Keratinocyte (primary cell): ENCODE measurements at regions not wholly inside any gene's neighbourhood (a gene's known extent, or its start where the extent isn't known, plus 50 kb on each side); places are given as distances from the start of the nearest gene placed in this dataset.

Experiments
- DNase-seq: peaks from one replicate; pipeline ENCODE4 v3.0.0-alpha.2; 2011; ENCODE audit warnings: low read depth, missing footprints, low spot score
- FAIRE-seq: peaks from 2 replicates; lab custom pipeline; 2011; peaks lifted over from hg19 to GRCh38; lab: Jason Lieb, UNC
- H2AFZ ChIP-seq: 2 replicates; pipeline ENCODE4 v1.6.0; 2012; ENCODE audit warnings: low read length, control low read depth, inconsistent platforms; ENCODE audit not compliant: control insufficient read depth
- H3K27ac ChIP-seq: 2 replicates; pipeline ENCODE4 v1.5.1; 2011; ENCODE audit warnings: low read length; ENCODE audit not compliant: control insufficient read depth, insufficient read depth
- H3K27me3 ChIP-seq: 3 replicates; pipeline ENCODE4 v1.6.0; 2011; ENCODE audit warnings: low read length; ENCODE audit not compliant: control insufficient read depth, insufficient read depth; ENCODE audit errors: extremely low read depth
- H3K36me3 ChIP-seq, 2 experiments: 2 replicates in 1 of 2; 3 replicates in 1 of 2; pipeline ENCODE4 v1.5.1; 2011; ENCODE audit warnings: low read length in 2 of 2, mild to moderate bottlenecking in 1 of 2; ENCODE audit not compliant: control insufficient read depth in 2 of 2, insufficient read depth in 2 of 2; ENCODE audit errors: extremely low read depth in 1 of 2
- H3K4me1 ChIP-seq: 3 replicates; pipeline ENCODE4 v1.5.1; 2011; ENCODE audit warnings: low read length; ENCODE audit not compliant: control insufficient read depth, insufficient read depth; ENCODE audit errors: extremely low read depth
- H3K4me2 ChIP-seq: 3 replicates; pipeline ENCODE4 v1.6.0; 2011; ENCODE audit warnings: low read depth, low read length; ENCODE audit not compliant: control insufficient read depth, insufficient read depth; ENCODE audit errors: extremely low read depth
- H3K4me3 ChIP-seq, 3 experiments: fragments of 200-600 bp in 1 of 3; sonication (generic) in 1 of 3; 2 replicates in 2 of 3; 3 replicates in 1 of 3; pipeline ENCODE4 v1.5.1; 2011 to 2016; ENCODE audit warnings: low read length in 3 of 3, mild to moderate bottlenecking in 3 of 3, control low read depth in 2 of 3, inconsistent platforms in 1 of 3, low read depth in 1 of 3, mixed read lengths in 1 of 3, mixed run types in 1 of 3, moderate library complexity in 1 of 3; ENCODE audit not compliant: control insufficient read depth in 2 of 3, insufficient read depth in 2 of 3; ENCODE audit errors: extremely low read depth in 1 of 3
- H3K79me2 ChIP-seq: 2 replicates; pipeline ENCODE4 v1.6.0; 2012; ENCODE audit warnings: low read length; ENCODE audit not compliant: control insufficient read depth, insufficient read depth
- H3K9ac ChIP-seq: 3 replicates; pipeline ENCODE4 v1.6.0; 2011; ENCODE audit warnings: low read length; ENCODE audit not compliant: control insufficient read depth, insufficient read depth; ENCODE audit errors: extremely low read depth
- H3K9me1 ChIP-seq: 3 replicates; pipeline ENCODE4 v1.6.0; 2011; ENCODE audit warnings: low read length; ENCODE audit not compliant: control insufficient read depth, insufficient read depth; ENCODE audit errors: extremely low read depth
- H3K9me3 ChIP-seq: 2 replicates; pipeline ENCODE4 v1.5.1; 2012; ENCODE audit warnings: low read depth, low read length; ENCODE audit not compliant: control insufficient read depth
- H4K20me1 ChIP-seq: 3 replicates; pipeline ENCODE4 v1.6.0; 2011; ENCODE audit warnings: low read length; ENCODE audit not compliant: control insufficient read depth, insufficient read depth; ENCODE audit errors: extremely low read depth
- EZH2 ChIP-seq: IDR thresholded peaks from one replicate; pipeline ENCODE4 v1.6.1; 2012; ENCODE audit warnings: inconsistent platforms, mild to moderate bottlenecking, low read length, moderate library complexity
- dilution Hi-C: fragments of 300-500 bp; cut with MboI; formaldehyde crosslinking; loops from one replicate; pipeline ENCODE4 v1.7.0; 2020; ENCODE audit warnings: low sequenced_read_pairs; ENCODE audit not compliant: extremely low pct_ligation_motif_present
- TF ChIP-seq, protein P1 (sequence below), 3 experiments: IDR thresholded peaks in 1 of 3; conservative IDR thresholded peaks in 1 of 3; optimal IDR thresholded peaks in 1 of 3; 2 replicates in 2 of 3; 3 replicates in 1 of 3; pipeline versions ENCODE3 to v1.5.1; 2011; ENCODE audit warnings: low read length in 3 of 3, mild to moderate bottlenecking in 3 of 3, moderate library complexity in 2 of 3, control low read depth in 1 of 3, inconsistent platforms in 1 of 3; ENCODE audit not compliant: insufficient read depth in 2 of 3; ENCODE audit errors: extremely low read depth in 1 of 3

DNA sequence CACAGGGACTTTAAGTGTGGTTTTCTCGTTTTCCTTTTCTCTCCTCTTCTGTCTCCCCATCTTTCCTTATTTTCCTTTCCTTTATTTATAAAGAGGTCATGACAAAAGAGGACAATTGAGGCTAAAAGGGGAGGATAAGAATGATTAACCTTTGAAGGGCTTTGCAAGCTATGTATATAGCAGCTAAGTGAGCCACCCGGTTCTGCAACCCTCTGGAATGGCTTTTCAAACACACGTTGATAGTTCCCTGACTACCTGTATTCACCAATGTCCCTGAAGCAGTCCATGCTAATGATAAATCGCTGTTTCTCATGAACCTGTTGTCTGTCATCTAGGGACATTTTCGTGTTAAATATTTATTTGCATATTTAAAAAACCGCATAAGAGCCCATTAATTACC is 124.4 kb upstream of the RALGAPA2 start:
- no peak overlapping the region for H3K27ac ChIP-seq
- H3K36me3 ChIP-seq = no peaks in the 10 kb centered on the region
- H3K4me2 ChIP-seq = no peak overlapping the region
- FAIRE-seq = no peak
- TF ChIP-seq EZH2 = no peak
- TF ChIP-seq, protein P1, sequence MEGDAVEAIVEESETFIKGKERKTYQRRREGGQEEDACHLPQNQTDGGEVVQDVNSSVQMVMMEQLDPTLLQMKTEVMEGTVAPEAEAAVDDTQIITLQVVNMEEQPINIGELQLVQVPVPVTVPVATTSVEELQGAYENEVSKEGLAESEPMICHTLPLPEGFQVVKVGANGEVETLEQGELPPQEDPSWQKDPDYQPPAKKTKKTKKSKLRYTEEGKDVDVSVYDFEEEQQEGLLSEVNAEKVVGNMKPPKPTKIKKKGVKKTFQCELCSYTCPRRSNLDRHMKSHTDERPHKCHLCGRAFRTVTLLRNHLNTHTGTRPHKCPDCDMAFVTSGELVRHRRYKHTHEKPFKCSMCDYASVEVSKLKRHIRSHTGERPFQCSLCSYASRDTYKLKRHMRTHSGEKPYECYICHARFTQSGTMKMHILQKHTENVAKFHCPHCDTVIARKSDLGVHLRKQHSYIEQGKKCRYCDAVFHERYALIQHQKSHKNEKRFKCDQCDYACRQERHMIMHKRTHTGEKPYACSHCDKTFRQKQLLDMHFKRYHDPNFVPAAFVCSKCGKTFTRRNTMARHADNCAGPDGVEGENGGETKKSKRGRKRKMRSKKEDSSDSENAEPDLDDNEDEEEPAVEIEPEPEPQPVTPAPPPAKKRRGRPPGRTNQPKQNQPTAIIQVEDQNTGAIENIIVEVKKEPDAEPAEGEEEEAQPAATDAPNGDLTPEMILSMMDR (optimal IDR thresholded peaks at IDR 0.05 in 1 of 3, IDR thresholded peaks at IDR 0.05 in 1 of 3, conservative IDR thresholded peaks at IDR 0.05 in 1 of 3; ENCODE audit: extremely low read depth in 1 of 3, insufficient read depth in 2 of 3, low read length in 3 of 3) = no peak
- no peaks in the 10 kb centered on the region for H3K9me3 ChIP-seq
- H3K4me1 ChIP-seq = no peaks in the 10 kb centered on the region
- H4K20me1 ChIP-seq = no peaks in the 10 kb centered on the region
- no peak for DNase-seq
- H3K9me1 ChIP-seq = no peaks in the 10 kb centered on the region
- dilution Hi-C loops = no loop called here
- H3K4me3 ChIP-seq = no peak overlapping the region
- no peaks in the 10 kb centered on the region for H3K79me2 ChIP-seq
- no peak overlapping the region for H2AFZ ChIP-seq
- no peak overlapping the region for H3K9ac ChIP-seq
- H3K27me3 ChIP-seq = no peaks in the 10 kb centered on the region

DNA sequence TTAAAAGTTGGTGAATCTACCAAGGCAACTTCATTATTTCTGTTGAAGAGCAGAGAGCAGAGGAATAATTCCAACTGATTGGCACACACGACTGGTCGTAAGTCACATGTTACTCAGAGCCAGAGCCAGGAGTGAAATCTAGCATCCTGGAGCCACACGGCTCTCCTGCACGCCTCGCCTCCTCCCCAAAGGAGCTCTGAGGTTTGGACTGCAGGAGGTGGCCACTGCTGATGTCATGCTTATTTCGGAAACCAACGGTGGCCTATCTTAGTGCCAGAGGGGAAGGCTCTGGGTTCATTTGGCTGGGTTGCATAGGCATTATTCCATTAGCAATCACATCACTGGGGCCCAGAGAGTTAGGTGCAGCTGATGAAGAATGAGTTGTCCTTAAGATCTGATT is 123.5 kb upstream of the RALGAPA2 start:
- Histone ChIP-seq H3K9me1 (no peaks in the 10 kb centered on the region), H3K4me1 (no peaks in the 10 kb centered on the region), H4K20me1 (no peaks in the 10 kb centered on the region), H3K4me3 (no peak overlapping the region), H3K9ac (no peak overlapping the region), H3K9me3 (no peaks in the 10 kb centered on the region), H2AFZ (no peak overlapping the region), H3K27me3 (no peaks in the 10 kb centered on the region), H3K4me2 (no peak overlapping the region), H3K27ac (no peak overlapping the region), H3K36me3 (no peaks in the 10 kb centered on the region), H3K79me2 (no peaks in the 10 kb centered on the region)
- TF ChIP-seq EZH2 = no peak
- TF ChIP-seq, protein P1 (optimal IDR thresholded peaks at IDR 0.05 in 1 of 3, IDR thresholded peaks at IDR 0.05 in 1 of 3, conservative IDR thresholded peaks at IDR 0.05 in 1 of 3; ENCODE audit: extremely low read depth in 1 of 3, insufficient read depth in 2 of 3, low read length in 3 of 3) = no peak
- no peak for FAIRE-seq
- DNase-seq = no peak
- dilution Hi-C loops = no loop called here
